ENCODE measurements at regions not wholly inside any gene's neighbourhood (a gene's known extent, or its start where the extent isn't known, plus 50 kb on each side); places are given as distances from the start of the nearest gene placed in this dataset.
A peak's percentile ranks its signal among the peaks of the same experiment; 100 is the strongest.

GRCh38 chr22:49540084-49540912, 287.4 kb downstream of the BRD1 start:
- DNase-seq, result no peak

DNA sequence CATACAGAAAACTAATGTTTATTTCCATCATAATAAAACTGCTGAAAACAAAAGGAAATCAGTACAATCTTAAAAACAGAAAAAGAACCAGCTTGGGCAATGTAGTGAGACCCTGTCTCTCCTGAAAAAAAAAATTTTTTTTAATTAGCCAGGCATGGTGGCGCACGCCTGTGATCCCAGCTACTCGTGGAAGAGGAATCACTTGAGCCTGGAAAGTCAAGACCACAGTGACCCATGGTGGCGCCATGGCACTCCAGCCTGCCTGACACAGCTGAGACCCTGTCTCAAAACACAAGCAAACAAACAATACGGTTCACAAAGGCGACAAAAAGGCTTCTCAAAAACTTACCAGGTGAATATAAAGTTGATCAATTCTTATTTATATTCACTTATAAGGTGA, 289.7 kb downstream of the BRD1 start:
- no peak for DNase-seq

- DNase-seq, result no peak
Observed at GRCh38 chr22:49536571-49537131, 291.0 kb downstream of the BRD1 start.

DNA sequence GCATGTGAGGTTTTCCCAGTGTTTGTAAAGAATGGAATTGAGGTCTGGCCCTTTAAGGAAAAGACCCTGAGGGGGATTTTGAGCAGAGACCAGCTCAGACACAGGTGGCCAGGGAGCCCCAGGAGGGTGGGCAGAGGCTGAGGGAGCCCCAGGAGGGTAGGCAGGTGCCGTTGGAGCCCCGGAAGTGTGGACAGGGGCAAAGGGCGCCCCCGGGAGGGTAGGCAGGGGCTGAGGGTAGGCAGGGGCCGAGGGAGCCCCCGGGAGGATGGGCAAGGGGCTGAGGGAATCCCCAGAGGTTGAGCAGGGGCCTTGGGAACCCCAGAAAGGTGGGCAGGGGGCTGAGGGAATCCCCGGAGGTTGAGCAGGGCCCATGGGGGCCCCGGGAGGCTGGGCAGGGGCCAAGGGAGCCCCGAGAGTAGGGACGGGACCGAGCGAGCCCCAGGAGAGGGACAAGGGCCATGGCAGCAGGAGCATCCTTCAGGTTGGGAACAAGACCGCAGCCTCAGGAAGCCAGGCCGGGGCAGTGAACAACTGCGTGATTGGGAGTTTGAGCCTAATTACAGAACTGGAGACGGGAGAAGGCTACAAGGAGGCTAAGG, 292.0 kb downstream of the BRD1 start:
- no peak for DNase-seq

DNA sequence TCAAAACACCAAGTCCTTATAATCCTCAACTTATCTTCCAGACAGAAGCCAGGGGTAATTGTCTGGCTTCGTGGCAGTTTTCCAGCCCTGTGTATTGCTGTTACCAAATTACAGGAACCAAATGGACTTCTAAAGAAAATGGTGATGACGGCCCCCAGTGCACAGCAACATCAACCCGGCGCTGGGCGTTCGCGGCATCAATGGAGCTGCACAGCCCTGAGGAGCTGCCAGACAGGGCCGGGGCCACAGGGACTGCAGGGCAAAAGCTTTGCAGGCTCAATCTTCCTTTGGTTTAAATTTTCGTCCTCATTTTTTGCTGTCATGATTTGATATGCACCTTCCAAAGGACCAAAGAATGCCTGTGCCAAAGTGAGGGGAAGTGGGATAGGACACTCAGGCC, 292.5 kb downstream of the BRD1 start:
- no peak for DNase-seq

GRCh38 chr22:49534386-49534785, 293.3 kb downstream of the BRD1 start:
- DNase-seq, result no peak

DNA sequence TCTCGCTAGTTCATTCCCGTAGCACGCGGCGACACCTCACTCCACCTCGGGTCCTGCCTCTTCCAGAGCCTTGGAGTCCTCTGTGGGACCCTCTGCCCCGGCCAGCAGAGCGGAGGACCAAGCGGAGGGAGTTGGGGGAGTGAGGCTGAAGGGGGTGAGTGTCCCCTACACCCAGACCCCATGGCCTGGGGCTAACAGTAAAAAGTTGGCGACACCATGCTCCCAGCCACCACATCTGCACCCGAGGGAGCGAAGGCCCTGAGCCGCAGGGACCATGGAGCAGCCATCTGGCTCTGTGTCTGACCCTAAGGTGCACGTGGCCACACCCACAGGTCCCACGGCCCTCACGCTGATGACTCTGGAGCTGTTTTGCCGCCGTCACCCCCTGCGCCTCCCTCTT, 293.8 kb downstream of the BRD1 start:
- no peak for DNase-seq

GRCh38 chr22:49532869-49533802, 294.5 kb downstream of the BRD1 start:
- peak; percentile 7 for DNase-seq

GRCh38 chr22:49531368-49531791, 296.3 kb downstream of the BRD1 start:
- DNase-seq, result no peak

GRCh38 chr22:49530671-49531367, 296.9 kb downstream of the BRD1 start:
- no peak for DNase-seq

DNA sequence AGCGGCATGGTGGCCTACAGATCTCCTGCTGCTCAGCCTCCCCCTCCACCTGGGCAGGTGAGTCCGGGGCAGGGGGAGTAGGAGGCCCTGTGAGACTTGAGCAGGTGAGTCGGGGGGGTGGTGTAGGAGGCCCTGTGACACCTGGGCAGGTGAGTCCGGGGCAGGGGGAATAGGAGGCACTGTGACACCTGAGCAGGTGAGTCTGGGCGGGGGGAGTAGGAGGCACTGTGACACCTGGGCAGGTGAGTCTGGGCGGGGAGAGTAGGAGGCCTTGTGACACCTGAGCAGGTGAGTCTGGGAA, 299.3 kb downstream of the BRD1 start:
- no peak for DNase-seq

DNA sequence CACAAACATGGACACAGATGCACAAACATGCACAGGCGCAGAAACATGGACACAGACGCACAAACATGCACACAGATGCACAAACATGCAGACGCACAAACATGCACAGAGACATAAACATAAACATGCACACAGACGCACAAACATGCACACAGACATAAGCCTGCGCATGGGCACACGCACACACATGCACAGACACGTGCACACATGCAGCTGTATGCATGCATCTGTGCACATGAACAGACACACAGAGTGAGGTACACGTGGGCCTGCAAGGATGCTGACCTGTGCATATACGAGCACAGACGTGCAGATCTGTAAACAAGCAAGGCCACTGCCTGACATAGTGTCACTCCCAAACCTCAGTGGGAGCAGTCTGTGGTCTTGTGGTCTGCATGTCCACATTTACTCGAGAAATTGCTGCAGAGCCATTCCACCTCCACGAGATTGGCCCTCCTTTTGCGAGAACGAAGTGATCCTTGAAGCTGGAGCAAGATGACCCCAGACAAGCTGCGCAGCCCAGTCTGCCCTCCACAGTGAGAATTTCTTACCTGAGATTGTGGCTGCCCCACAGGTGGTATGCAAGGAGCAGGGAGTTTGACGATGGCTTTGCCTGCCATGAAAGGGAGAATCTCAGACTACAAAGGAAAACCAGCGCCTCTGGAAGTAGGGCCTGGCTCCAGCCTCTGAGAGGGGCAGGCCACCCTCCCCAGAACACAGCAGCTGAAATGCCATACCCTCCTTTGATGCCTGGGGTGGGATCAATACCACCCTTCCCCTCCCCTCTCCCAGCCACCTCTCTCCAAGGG, 299.9 kb downstream of the BRD1 start:
- DNase-seq, result no peak

- DNase-seq, result no peak
Observed at GRCh38 chr22:49525801-49526535, 301.7 kb downstream of the BRD1 start.

GRCh38 chr22:49525360-49525759, 302.3 kb downstream of the BRD1 start:
- DNase-seq, result no peak

DNA sequence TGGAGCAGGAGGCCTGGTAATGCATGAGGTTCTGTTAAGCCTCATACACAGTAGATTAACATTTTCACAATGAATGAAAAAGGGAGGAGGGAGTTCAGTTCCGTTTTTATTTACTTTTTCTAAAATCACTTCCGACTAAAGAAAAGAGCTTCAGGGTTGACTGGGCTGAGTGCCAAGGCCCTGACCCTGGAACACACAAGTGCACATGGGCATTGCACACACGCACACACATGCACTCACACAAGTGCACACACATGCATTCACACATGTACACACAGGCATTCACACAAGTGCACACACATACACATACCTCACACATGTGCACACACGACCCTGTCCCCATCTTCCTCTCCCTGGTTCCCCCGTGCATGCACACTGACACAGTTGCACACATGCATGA, 303.3 kb downstream of the BRD1 start:
- no peak for DNase-seq

GRCh38 chr22:49523374-49524008, 304.2 kb downstream of the BRD1 start:
- no peak for DNase-seq

GRCh38 chr22:49522582-49523373, 304.9 kb downstream of the BRD1 start:
- DNase-seq, result no peak

DNA sequence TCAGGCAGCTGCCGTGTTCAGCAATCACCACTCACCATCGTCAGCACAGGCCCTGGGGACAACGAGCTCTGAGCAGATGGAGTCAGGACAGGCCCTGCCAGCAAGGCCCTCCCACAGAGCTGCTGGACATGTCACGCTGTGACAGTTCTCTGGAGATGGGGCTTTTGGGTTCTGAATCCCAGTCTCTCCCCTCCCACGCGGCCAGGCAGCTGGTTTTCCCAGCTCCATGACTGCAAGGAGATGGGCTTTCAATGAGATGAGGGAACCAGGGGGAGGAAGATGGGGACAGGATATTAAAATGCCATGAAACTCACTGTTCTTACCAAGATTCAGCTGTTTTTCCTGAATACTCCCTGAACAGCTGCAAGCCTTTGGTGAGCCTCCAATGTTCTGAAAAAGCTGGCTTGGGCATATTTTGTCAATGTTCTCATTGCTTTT, 305.9 kb downstream of the BRD1 start:
- DNase-seq, result no peak

GRCh38 chr22:49519117-49519737, 308.4 kb downstream of the BRD1 start:
- DNase-seq, result no peak
